SH-SY5Y (cell line): ENCODE measurements at regions not wholly inside any gene's neighbourhood (a gene's known extent, or its start where the extent isn't known, plus 50 kb on each side); places are given as distances from the start of the nearest gene placed in this dataset.

Source experiments
- GATA2 ChIP-seq: IDR thresholded peaks from 2 replicates; pipeline ENCODE4 v1.6.1; 2011; ENCODE audit warnings: mild to moderate bottlenecking, low read depth, low read length
- GATA3 ChIP-seq: IDR thresholded peaks from 2 replicates; pipeline ENCODE4 v1.6.1; 2011; ENCODE audit warnings: low read depth, mild to moderate bottlenecking, low read length, moderate library complexity

GRCh38 chr7:8314566-8314965 lies 52.6 kb upstream of the ICA1 start:
- TF ChIP-seq GATA2 (no peak), GATA3 (no peak)

GRCh38 chr7:8319115-8319514 lies 57.1 kb upstream of the ICA1 start:
- TF ChIP-seq GATA3 (no peak), GATA2 (no peak)

- TF ChIP-seq GATA3 (no peak), GATA2 (no peak)
These were observed 58.2 kb upstream of the ICA1 start for GRCh38 chr7:8320174-8320573.

DNA sequence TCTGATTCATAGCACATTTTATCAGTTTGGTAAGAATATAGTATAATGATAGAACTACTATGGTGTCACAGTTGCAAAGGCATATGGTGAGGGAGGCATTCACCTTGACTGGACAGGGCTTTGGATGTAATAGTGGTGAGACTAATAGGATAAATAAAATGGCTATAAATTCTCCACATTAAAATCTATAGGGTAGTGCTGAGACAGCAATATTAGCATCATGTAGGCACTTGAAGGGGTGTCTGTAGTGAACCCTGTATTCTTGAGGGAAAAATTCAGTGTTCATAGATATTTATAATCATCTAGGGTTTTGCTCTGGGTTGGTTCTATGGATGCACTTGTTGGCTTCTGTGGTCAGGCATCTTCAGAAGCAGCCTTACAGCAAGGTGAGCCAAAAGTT lies 59.3 kb upstream of the ICA1 start:
- no peak for TF ChIP-seq GATA3
- no peak for TF ChIP-seq GATA2

GRCh38 chr7:8322667-8323066 lies 60.7 kb upstream of the ICA1 start:
- no peak for TF ChIP-seq GATA2
- no peak for TF ChIP-seq GATA3

DNA sequence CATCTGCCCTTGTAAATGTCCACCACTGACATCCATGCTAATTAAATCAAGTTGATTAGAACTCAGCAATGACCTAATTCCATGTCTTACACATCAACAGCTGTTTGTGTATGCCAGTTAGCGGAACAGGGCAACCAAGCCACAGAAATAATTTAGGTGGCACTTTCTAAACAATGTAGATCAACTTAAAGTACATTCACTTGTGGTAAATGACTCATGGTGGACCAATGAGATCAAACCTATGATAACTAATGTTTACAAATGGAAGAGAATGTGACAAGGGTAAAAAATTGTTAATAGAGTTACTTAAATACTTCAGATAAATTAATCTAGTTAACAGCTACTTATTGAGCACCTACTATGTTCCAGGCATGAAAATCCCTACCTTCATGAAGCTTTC lies 63.1 kb upstream of the ICA1 start:
- TF ChIP-seq GATA3 (0 out of 2 replicates have a peak, but pooled peaks have one; percentile 13), GATA2 (no peak)

DNA sequence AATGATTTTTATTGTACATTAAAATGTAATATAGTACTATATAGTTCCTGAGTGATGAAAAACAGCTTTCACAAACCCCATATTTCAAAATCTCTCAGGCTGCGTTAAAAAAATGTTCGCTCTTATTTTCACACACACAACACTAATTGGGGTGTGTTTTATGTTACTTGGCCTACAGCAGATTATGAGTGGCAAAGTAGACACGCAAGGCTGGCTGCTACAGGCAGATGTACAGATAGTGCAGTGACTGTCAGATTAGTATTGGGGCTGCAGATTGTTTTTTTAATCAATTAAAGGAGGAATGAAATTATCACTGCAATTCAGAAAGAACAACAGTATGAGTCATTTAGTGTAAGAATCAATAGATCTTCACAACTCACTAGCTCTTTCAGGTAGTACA lies 65.2 kb upstream of the ICA1 start:
- TF ChIP-seq GATA2 (peak; percentile 92; the same call in 1 of the 2 replicates), GATA3 (peak; percentile 98)

DNA sequence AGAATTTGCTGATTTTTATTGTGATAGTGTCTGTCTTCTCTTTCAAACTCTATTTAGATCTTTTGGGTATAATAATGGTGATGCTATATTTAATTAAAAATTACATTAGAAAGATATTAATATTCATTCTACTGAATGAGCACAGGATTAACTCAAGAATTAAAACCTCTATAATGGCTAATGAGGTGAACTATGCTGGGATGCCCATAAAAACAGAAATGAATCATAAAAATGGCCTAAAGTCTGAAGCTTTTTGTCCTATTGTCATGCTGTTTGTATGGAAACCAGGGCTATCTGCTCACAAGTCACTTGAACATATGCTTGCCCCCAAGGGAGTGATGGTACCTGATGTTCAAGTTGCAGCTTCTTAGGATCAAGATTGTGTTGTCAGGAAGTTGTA lies 76.2 kb upstream of the ICA1 start:
- TF ChIP-seq GATA3 = no peak
- TF ChIP-seq GATA2 = no peak

DNA sequence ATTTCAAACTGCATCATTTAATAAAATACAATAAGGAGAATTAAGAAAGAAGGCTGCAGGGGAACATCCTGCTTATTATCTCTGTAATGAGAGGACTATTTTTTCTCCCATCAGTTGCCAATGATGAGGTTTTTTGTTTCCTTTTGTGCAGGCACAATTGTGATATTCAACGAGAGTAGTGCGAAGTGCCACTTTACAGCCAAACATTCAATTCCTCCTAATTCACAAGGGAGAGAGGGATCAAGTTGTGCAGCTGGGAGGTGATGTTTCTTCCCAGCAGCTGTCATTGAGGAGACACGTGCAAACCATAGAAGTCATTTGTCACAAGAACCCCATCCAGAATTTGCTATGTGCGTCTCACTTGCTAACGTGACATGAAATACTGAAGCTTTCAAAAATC lies 81.6 kb upstream of the ICA1 start:
- no peak for TF ChIP-seq GATA3
- no peak for TF ChIP-seq GATA2

DNA sequence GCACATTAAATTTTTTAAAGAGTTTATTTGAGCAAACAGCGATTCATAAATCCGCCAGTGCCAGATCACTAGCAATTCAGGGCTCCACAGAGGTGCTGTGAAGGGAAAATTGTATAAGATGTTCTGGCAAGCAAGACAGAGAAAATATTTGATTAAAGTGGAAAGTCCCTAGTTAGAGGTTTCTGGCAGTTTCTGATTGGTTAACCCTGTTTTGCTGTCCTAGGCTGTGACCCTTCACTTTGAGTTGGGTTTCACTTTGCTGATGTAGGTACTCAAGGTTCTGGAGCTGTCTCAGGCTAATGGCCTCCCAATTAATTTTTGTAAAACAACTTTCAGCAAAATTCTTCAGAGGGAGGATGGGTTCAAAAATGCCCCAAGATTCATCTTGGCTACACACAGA lies 79.4 kb upstream of the NXPH1 start:
- TF ChIP-seq GATA2 = no peak
- no peak for TF ChIP-seq GATA3

DNA sequence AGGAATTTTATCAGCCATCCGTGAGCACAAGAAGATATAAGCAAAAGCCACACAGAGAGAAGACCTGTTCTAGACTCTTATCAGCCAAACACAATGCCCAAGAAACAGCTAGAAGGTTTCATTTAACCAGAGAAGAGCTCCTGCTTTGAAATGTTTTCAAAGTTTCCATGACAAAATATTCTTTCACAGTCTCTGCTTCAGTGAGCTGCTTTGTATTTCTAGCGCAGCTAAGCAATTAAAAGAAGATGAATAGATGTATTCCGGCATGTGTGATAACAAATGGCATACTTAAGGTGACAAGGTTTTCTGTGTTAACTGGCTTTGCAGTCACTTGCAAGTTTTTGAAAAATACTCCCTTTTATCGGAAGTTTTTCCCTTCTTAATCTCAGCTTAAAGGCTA lies 78.9 kb upstream of the NXPH1 start:
- TF ChIP-seq GATA3 (no peak), GATA2 (no peak)

DNA sequence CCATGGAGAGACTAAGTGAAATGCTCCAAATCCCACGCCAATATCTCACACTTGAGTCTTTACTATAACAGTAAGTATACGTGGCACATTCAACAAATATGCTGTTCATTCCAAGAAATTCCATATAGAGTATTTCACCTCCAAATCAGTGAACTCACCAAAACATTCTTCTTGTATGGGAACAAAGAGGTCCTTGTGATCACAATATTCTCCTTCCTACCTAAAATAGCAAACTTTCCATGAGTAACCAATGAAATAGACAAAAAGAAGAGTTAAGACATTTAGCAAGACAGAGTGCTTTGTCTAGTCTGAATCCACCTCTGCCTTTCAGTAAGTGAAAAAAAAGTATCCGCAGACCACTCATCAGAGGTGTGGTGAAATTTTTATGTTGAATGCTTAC lies 77.3 kb upstream of the NXPH1 start:
- TF ChIP-seq GATA3 (no peak), GATA2 (no peak)

DNA sequence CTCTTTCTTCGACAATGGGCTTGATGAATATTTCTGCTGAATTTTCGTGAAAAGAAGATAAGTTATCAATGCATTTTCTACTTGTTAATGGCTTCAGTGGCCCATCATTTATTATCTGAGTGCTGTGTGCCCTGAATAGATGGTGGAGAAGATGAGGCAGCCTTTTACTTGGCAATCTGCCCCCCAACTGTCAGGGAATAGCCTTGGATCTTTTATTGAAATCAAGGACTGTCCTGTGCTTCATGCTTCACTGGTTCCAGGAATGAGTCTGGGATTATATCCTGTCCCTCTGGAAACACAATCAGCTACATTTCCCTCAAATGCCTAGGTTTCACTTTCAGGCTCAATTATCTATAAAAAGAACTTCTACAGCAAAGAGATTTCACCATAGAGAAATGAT lies 75.9 kb upstream of the NXPH1 start:
- TF ChIP-seq GATA2 (peak; percentile 99), GATA3 (peak; percentile 98)

DNA sequence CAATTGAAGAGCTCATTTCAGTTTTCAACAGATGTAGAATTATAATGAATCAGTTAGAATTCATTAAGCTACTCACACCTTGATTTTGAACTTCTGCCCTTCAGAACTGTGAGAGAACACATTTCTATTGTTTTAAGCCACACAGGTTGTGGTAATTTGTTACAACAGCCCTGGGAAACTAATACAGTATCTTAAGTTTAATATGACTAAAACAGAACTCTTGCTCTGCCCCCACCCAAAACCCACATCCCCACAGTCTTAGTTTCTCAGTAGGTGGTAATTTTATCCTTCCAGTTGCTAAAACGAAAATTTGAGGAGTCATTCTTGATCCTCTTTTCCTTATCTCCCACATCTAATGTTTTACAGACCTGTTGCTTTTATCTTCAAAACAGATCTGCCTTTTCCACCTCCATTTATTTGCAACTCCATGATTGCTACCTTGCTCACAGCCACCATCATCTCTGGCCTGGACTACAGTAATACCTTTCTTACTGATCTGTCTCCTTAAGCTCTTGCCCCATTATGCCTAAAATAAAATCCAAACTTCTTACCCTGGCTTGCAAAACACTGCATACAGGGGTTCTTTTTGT lies 72.8 kb upstream of the NXPH1 start:
- peak; percentile 64 for TF ChIP-seq GATA3
- TF ChIP-seq GATA2 = peak; percentile 67; the same call in 1 of the 2 replicates

- TF ChIP-seq GATA3 = no peak
- no peak for TF ChIP-seq GATA2
These were observed 70.6 kb upstream of the NXPH1 start for GRCh38 chr7:8362723-8363369.
